ENCODE measurements at regions not wholly inside any gene's neighbourhood (a gene's known extent, or its start where the extent isn't known, plus 50 kb on each side); places are given as distances from the start of the nearest gene placed in this dataset.

GRCh38 chr6:105951322-105951721, 134.8 kb upstream of the PRDM1 start:
- Histone ChIP-seq H2BK120ac (ENCODE audit: low read depth, low read length) (no peak overlapping the region), H3K36me3 (ENCODE audit: control insufficient read depth in 1 of 2, insufficient read depth in 2 of 2, low read depth in 1 of 2, low read length in 2 of 2) (no peaks in the 10 kb centered on the region), H4K8ac (ENCODE audit: low read length) (no peak overlapping the region), H3K4me3 (ENCODE audit: insufficient read depth in 1 of 2, low read depth in 1 of 2, low read length in 2 of 2) (no peak overlapping the region), H3K4ac (ENCODE audit: low read depth in 1 of 2, low read length in 2 of 2) (no peak overlapping the region), H3K9me3 (ENCODE audit: control insufficient read depth, low read length) (no peaks in the 10 kb centered on the region), H3K27ac (ENCODE audit: low read length, poor library complexity, severe bottlenecking) (no peak overlapping the region), H2AK5ac (ENCODE audit: low read length, severe bottlenecking) (no peak overlapping the region), H3K4me2 (ENCODE audit: low read length, poor library complexity, severe bottlenecking) (no peak overlapping the region), H3K9ac (ENCODE audit: low read length) (no peak overlapping the region), H2BK5ac (ENCODE audit: low read depth, low read length, poor library complexity, severe bottlenecking) (no peak overlapping the region), H4K91ac (ENCODE audit: low read length) (no peak overlapping the region), H3K27me3 (ENCODE audit: control insufficient read depth in 1 of 2, insufficient read depth in 1 of 2, low read length in 2 of 2) (no peaks in the 10 kb centered on the region), H3K4me1 (ENCODE audit: control insufficient read depth, insufficient read depth, low read depth, low read length) (no peaks in the 10 kb centered on the region), H3K79me1 (replicated peaks; ENCODE audit: low read length, poor library complexity, severe bottlenecking) (no peaks in the 10 kb centered on the region), H2BK15ac (ENCODE audit: low read depth, poor library complexity, severe bottlenecking) (no peak overlapping the region), H3K14ac (ENCODE audit: low read length in 2 of 2) (no peak overlapping the region), H2BK12ac (ENCODE audit: low read length in 2 of 2) (no peak overlapping the region), H3K23ac (ENCODE audit: low read length in 2 of 2) (no peak overlapping the region), H2AFZ (ENCODE audit: low read depth, low read length) (no peak overlapping the region), H3K18ac (ENCODE audit: low read depth in 1 of 2, low read length in 2 of 2) (no peak overlapping the region)
- 86% methylated on average over 3 of the region's 4 CpGs for whole genome bisulfite sequencing
- DNase-seq, result no peak

- no peaks in the 10 kb centered on the region for H3K79me1 ChIP-seq (replicated peaks; ENCODE audit: low read length, poor library complexity, severe bottlenecking)
- H3K9me3 ChIP-seq (ENCODE audit: control insufficient read depth, low read length), result no peaks in the 10 kb centered on the region
- DNase-seq, result no peak
- no peak overlapping the region for H2BK12ac ChIP-seq (ENCODE audit: low read length in 2 of 2)
- H3K4me2 ChIP-seq (ENCODE audit: low read length, poor library complexity, severe bottlenecking), result no peak overlapping the region
- no peak overlapping the region for H3K23ac ChIP-seq (ENCODE audit: low read length in 2 of 2)
- no peak overlapping the region for H3K18ac ChIP-seq (ENCODE audit: low read depth in 1 of 2, low read length in 2 of 2)
- no peak overlapping the region for H2BK5ac ChIP-seq (ENCODE audit: low read depth, low read length, poor library complexity, severe bottlenecking)
- H2AFZ ChIP-seq (ENCODE audit: low read depth, low read length), result no peak overlapping the region
- no peaks in the 10 kb centered on the region for H3K4me1 ChIP-seq (ENCODE audit: control insufficient read depth, insufficient read depth, low read depth, low read length)
- H3K4ac ChIP-seq (ENCODE audit: low read depth in 1 of 2, low read length in 2 of 2), result no peak overlapping the region
- no peak overlapping the region for H3K27ac ChIP-seq (ENCODE audit: low read length, poor library complexity, severe bottlenecking)
- H3K27me3 ChIP-seq (ENCODE audit: control insufficient read depth in 1 of 2, insufficient read depth in 1 of 2, low read length in 2 of 2), result no peaks in the 10 kb centered on the region
- no peak overlapping the region for H3K9ac ChIP-seq (ENCODE audit: low read length)
- no peak overlapping the region for H2BK15ac ChIP-seq (ENCODE audit: low read depth, poor library complexity, severe bottlenecking)
- no peak overlapping the region for H3K4me3 ChIP-seq (ENCODE audit: insufficient read depth in 1 of 2, low read depth in 1 of 2, low read length in 2 of 2)
- H2AK5ac ChIP-seq (ENCODE audit: low read length, severe bottlenecking), result no peak overlapping the region
- H3K36me3 ChIP-seq (ENCODE audit: control insufficient read depth in 1 of 2, insufficient read depth in 2 of 2, low read depth in 1 of 2, low read length in 2 of 2), result no peaks in the 10 kb centered on the region
- no peak overlapping the region for H4K91ac ChIP-seq (ENCODE audit: low read length)
- no peak overlapping the region for H2BK120ac ChIP-seq (ENCODE audit: low read depth, low read length)
- WGBS, result no CpG with 5 or more reads among the region's 2 CpGs
- H4K8ac ChIP-seq (ENCODE audit: low read length), result no peak overlapping the region
- H3K14ac ChIP-seq (ENCODE audit: low read length in 2 of 2), result no peak overlapping the region
Measured at GRCh38 chr6:105949869-105950268, 136.3 kb upstream of the PRDM1 start.

- no peak overlapping the region for H3K9ac ChIP-seq (ENCODE audit: low read length)
- H2BK5ac ChIP-seq (ENCODE audit: low read depth, low read length, poor library complexity, severe bottlenecking), result no peak overlapping the region
- H4K8ac ChIP-seq (ENCODE audit: low read length), result no peak overlapping the region
- no peaks in the 10 kb centered on the region for H3K27me3 ChIP-seq (ENCODE audit: control insufficient read depth in 1 of 2, insufficient read depth in 1 of 2, low read length in 2 of 2)
- no peaks in the 10 kb centered on the region for H3K4me1 ChIP-seq (ENCODE audit: control insufficient read depth, insufficient read depth, low read depth, low read length)
- no peak overlapping the region for H3K14ac ChIP-seq (ENCODE audit: low read length in 2 of 2)
- H2BK15ac ChIP-seq (ENCODE audit: low read depth, poor library complexity, severe bottlenecking), result no peak overlapping the region
- no peaks in the 10 kb centered on the region for H3K79me1 ChIP-seq (replicated peaks; ENCODE audit: low read length, poor library complexity, severe bottlenecking)
- H2BK12ac ChIP-seq (ENCODE audit: low read length in 2 of 2), result no peak overlapping the region
- no peak overlapping the region for H3K4ac ChIP-seq (ENCODE audit: low read depth in 1 of 2, low read length in 2 of 2)
- H3K23ac ChIP-seq (ENCODE audit: low read length in 2 of 2), result no peak overlapping the region
- H4K91ac ChIP-seq (ENCODE audit: low read length), result no peak overlapping the region
- no peak overlapping the region for H2BK120ac ChIP-seq (ENCODE audit: low read depth, low read length)
- H3K18ac ChIP-seq (ENCODE audit: low read depth in 1 of 2, low read length in 2 of 2), result no peak overlapping the region
- no peak overlapping the region for H3K4me3 ChIP-seq (ENCODE audit: insufficient read depth in 1 of 2, low read depth in 1 of 2, low read length in 2 of 2)
- WGBS, result 100% methylated on average over 2 of the region's 2 CpGs
- H2AFZ ChIP-seq (ENCODE audit: low read depth, low read length), result no peak overlapping the region
- no peak for DNase-seq
- H3K36me3 ChIP-seq (ENCODE audit: control insufficient read depth in 1 of 2, insufficient read depth in 2 of 2, low read depth in 1 of 2, low read length in 2 of 2), result no peaks in the 10 kb centered on the region
- no peaks in the 10 kb centered on the region for H3K9me3 ChIP-seq (ENCODE audit: control insufficient read depth, low read length)
- no peak overlapping the region for H3K27ac ChIP-seq (ENCODE audit: low read length, poor library complexity, severe bottlenecking)
- H2AK5ac ChIP-seq (ENCODE audit: low read length, severe bottlenecking), result no peak overlapping the region
- no peak overlapping the region for H3K4me2 ChIP-seq (ENCODE audit: low read length, poor library complexity, severe bottlenecking)
Measured at GRCh38 chr6:105943514-105943913, 142.6 kb upstream of the PRDM1 start.

- WGBS, result 100% methylated on average over 1 of the region's 2 CpGs
- no peak overlapping the region for H2AK5ac ChIP-seq (ENCODE audit: low read length, severe bottlenecking)
Measured at GRCh38 chr6:105941621-105942412, 144.3 kb upstream of the PRDM1 start.

More at GRCh38 chr6:105941621-105942412, 144.3 kb upstream of the PRDM1 start:
- Histone ChIP-seq H3K4me1 (ENCODE audit: control insufficient read depth, insufficient read depth, low read depth, low read length) (no peaks in the 10 kb centered on the region), H3K27ac (ENCODE audit: low read length, poor library complexity, severe bottlenecking) (no peak overlapping the region), H3K27me3 (ENCODE audit: control insufficient read depth in 1 of 2, insufficient read depth in 1 of 2, low read length in 2 of 2) (no peaks in the 10 kb centered on the region), H3K79me1 (replicated peaks; ENCODE audit: low read length, poor library complexity, severe bottlenecking) (no peaks in the 10 kb centered on the region), H2BK12ac (ENCODE audit: low read length in 2 of 2) (no peak overlapping the region), H3K14ac (ENCODE audit: low read length in 2 of 2) (no peak overlapping the region), H3K4me3 (ENCODE audit: insufficient read depth in 1 of 2, low read depth in 1 of 2, low read length in 2 of 2) (no peak overlapping the region), H3K18ac (ENCODE audit: low read depth in 1 of 2, low read length in 2 of 2) (no peak overlapping the region), H3K9me3 (ENCODE audit: control insufficient read depth, low read length) (no peaks in the 10 kb centered on the region), H2BK15ac (ENCODE audit: low read depth, poor library complexity, severe bottlenecking) (no peak overlapping the region), H3K4ac (ENCODE audit: low read depth in 1 of 2, low read length in 2 of 2) (no peak overlapping the region), H4K91ac (ENCODE audit: low read length) (no peak overlapping the region), H4K8ac (ENCODE audit: low read length) (no peak overlapping the region), H3K4me2 (ENCODE audit: low read length, poor library complexity, severe bottlenecking) (no peak overlapping the region), H2BK120ac (ENCODE audit: low read depth, low read length) (no peak overlapping the region), H2BK5ac (ENCODE audit: low read depth, low read length, poor library complexity, severe bottlenecking) (no peak overlapping the region), H3K9ac (ENCODE audit: low read length) (no peak overlapping the region), H2AFZ (ENCODE audit: low read depth, low read length) (no peak overlapping the region), H3K23ac (ENCODE audit: low read length in 2 of 2) (no peak overlapping the region), H3K36me3 (ENCODE audit: control insufficient read depth in 1 of 2, insufficient read depth in 2 of 2, low read depth in 1 of 2, low read length in 2 of 2) (no peaks in the 10 kb centered on the region)
- DNase-seq, result no peak

All from mesenchymal stem cell (in vitro differentiated cells and primary cell).